ENCODE measurements at regions not wholly inside any gene's neighbourhood (a gene's known extent, or its start where the extent isn't known, plus 50 kb on each side); places are given as distances from the start of the nearest gene placed in this dataset.

- no peak for DNase-seq
Measured at GRCh38 chr21:20720623-20721022, 277.6 kb upstream of the NCAM2 start.

GRCh38 chr21:20721151-20721550 lies 277.1 kb upstream of the NCAM2 start:
- DNase-seq: no peak

GRCh38 chr21:20728691-20729090 lies 269.5 kb upstream of the NCAM2 start:
- DNase-seq: no peak

GRCh38 chr21:20729376-20729775 lies 268.8 kb upstream of the NCAM2 start:
- DNase-seq: no peak

GRCh38 chr21:20730441-20730840 lies 267.8 kb upstream of the NCAM2 start:
- DNase-seq: no peak

GRCh38 chr21:20735257-20735656 lies 263.0 kb upstream of the NCAM2 start:
- DNase-seq: no peak

GRCh38 chr21:20737227-20737913 lies 260.8 kb upstream of the NCAM2 start:
- no peak for DNase-seq

GRCh38 chr21:20739421-20739820 lies 258.8 kb upstream of the NCAM2 start:
- DNase-seq: no peak

- no peak for DNase-seq
Measured at GRCh38 chr21:20741445-20741844, 256.8 kb upstream of the NCAM2 start.

- DNase-seq: no peak
Measured at GRCh38 chr21:20760221-20760620, 238.0 kb upstream of the NCAM2 start.

GRCh38 chr21:20774737-20775136 lies 223.5 kb upstream of the NCAM2 start:
- DNase-seq: no peak

- no peak for DNase-seq
Measured at GRCh38 chr21:20779321-20779720, 218.9 kb upstream of the NCAM2 start.

GRCh38 chr21:20783611-20784010 lies 214.6 kb upstream of the NCAM2 start:
- no peak for DNase-seq

- DNase-seq: no peak
Measured at GRCh38 chr21:20789729-20790500, 208.3 kb upstream of the NCAM2 start.

GRCh38 chr21:20800106-20800505 lies 198.1 kb upstream of the NCAM2 start:
- DNase-seq: no peak

GRCh38 chr21:20802201-20802600 lies 196.0 kb upstream of the NCAM2 start:
- DNase-seq: no peak

GRCh38 chr21:20802631-20803260 lies 195.5 kb upstream of the NCAM2 start:
- DNase-seq: no peak

- no peak for DNase-seq
Measured at GRCh38 chr21:20811702-20812101, 186.5 kb upstream of the NCAM2 start.

GRCh38 chr21:20814090-20814489 lies 184.1 kb upstream of the NCAM2 start:
- DNase-seq: no peak

GRCh38 chr21:20822666-20823065 lies 175.5 kb upstream of the NCAM2 start:
- DNase-seq: no peak

- DNase-seq: no peak
Measured at GRCh38 chr21:20852866-20853265, 145.3 kb upstream of the NCAM2 start.

GRCh38 chr21:20856926-20857325 lies 141.3 kb upstream of the NCAM2 start:
- DNase-seq: no peak

- no peak for DNase-seq
Measured at GRCh38 chr21:20874202-20874601, 124.0 kb upstream of the NCAM2 start.

- no peak for DNase-seq
Measured at GRCh38 chr21:20875742-20876141, 122.5 kb upstream of the NCAM2 start.
